ENCODE measurements at regions not wholly inside any gene's neighbourhood (a gene's known extent, or its start where the extent isn't known, plus 50 kb on each side); places are given as distances from the start of the nearest gene placed in this dataset.
"Not testable (repeated sequence)": the region's sequence is repeated elsewhere in the genome, so short reads cannot be mapped to it uniquely, and the experiment has no call there.

DNA sequence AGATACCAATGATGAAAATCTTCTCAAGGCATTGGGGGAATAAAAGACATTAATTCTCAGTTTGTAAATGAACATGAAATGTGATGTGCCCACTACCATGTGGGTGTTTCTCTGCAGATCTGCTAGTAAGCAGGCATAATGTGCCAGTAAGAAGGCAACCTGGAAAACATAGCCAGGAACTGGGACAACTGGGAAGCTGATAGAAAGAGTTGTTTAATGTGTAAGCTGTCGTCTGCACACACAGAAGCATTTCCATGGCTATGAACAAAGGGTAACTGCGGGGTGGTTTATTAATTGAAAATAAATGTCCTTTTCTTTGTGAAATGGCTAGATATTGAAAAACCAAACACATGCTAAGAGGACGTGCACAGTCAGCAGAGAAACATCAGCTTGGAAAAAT is 52.0 kb downstream of the ZC3H11B start:
- DNase-seq (ENCODE audit: low spot score): no peak

DNA sequence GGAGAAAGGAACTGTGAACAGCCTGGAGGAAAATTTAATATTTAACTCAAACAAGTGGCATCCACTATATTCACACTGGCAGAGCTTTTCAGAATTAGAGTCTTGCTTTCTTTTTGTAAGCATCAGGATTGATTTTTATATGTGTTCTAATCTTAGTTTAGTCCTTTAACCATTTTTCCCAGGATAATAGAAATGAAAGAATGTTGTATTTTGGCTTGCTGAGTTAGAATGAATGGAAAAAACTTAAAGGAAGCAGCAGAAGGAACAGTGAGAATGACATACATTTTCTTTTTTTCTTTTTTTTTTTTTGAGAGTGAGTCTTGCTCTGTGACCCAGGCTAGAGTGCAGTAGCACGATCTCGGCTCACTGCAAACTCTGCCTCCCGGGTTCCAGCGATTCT is 53.0 kb downstream of the ZC3H11B start:
- DNase-seq (ENCODE audit: low spot score): no peak

DNA sequence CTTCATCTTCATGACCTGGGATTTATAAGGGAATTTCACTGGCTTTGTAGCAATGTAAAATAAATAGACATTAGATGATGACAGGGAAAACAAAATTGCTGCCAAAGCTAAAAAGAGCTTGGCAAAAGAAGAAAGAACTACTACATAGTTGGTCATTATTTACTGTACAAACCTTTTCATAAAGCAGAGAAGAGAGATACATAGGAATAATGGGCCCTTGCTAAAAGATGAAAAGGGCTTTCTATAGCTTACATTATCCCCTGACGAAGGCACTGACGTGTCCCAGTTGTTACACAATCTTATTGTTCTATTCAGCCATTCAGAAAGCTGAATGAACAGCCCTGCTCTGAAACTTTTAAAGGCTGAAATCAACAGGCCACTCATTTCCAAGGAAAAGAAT is 57.1 kb downstream of the ZC3H11B start:
- no peak for DNase-seq (ENCODE audit: low spot score)

DNA sequence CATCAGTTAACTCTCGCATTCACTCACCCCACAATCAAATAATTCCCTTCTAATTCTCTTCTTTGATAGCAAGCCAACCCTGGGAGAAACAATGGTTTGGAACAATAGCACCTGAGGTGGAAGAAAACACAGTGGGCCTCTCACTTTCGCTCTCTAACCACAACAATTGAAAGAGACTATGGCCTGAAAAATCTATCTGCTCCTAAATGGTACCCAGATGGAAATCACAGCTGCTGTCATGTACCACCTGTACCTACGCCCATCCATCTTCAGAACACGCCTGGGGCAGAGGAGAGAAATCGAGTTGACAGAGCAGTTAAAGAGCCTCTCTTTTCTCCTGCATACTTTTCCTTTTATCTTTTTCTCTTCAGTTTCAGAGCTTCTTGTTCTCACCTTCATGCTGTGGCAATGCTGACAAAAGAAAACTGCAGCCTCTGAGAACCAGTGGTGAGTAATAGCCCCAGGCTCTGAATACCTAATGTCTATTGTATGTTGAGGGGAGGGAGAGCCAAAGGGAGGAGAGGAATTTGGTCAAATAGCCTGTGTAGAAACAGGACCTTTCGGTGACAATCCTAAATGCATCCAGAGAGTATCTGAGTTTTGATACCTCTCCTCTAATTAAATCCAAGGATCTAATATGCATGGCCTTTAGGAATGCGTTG is 57.7 kb downstream of the ZC3H11B start:
- DNase-seq (ENCODE audit: low spot score): no peak

DNA sequence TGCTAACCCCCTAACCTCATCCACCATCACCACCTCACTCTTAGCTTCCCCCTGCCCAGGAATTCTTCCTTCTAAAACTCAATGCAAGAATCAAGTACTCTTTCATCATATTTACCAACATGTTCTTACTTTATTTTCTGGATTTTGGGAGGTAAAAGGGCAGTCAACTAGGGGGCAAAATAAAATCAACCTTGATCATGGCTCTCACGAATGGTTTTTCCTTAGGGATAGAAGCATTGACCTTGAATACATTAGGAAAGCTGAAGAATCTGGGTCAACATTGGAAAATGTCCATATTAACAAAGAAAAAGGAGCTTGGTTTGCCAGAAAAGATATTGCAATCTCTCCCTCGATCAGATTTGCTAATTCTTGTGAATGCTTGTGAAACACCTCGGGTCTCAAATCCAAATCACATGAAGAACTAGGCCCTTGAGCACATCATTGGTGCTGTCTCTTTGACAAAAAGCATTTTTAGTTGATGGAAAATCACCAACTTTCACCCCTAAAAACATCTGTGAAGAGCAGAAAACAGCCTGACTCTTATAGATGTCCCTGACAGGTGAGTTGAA is 58.9 kb downstream of the ZC3H11B start:
- no peak for DNase-seq (ENCODE audit: low spot score)

DNA sequence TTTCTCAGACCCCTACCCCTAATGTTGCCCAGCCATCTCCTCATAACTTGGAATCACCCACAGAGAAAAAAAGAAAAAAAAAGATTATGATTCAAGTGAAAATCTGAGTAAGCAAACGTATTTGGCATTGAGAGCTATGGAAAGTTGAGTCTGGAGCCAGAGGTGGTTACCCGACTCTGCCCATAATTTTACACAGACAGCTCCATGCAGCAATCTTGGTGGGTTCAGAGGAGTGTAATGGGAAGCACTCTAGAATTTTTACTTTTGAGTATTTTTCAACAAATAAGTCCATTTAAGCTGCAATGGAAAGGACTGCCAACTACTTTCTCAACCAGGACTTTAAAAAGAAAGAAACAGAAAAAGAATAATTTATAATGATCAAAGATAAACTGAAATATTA is 62.7 kb downstream of the ZC3H11B start:
- DNase-seq (ENCODE audit: low spot score): no peak

DNA sequence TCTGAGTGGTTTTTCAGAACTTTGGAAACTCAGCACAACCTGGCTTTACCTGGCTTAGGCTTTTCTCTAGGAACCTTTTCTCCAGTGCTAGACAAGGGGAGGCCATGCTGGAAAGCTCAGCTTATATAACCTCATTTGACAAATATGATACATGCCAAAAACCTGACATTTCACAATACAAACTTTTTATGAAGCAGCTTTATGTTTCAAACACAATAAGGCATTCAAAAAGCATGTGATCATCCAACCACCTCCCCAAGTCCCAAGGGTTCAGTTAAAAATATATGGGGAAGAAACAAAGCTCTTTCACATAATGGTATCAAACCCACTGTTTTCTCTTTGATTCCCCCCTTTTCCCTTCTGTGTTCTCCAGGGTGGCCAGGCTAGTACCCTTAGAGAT is 63.7 kb downstream of the ZC3H11B start:
- DNase-seq (ENCODE audit: low spot score): no peak

DNA sequence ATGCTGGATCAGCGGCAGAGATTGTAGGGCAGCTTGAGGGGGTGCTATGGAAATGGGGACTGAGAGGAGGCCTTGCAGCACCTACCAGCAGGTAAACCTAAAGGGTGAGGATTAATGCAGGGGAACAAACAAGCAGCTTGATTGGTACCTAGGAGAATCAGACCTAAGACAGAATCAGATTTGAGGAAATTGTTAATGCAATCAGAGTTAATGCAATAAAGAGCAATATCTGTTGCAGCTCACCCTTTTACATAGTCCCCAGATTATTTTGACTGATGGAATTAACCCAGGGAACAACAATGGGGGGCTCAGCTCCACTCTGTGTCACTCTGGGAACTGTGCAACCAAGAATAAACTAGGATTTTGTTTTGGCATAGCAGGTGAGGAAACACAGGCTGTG is 64.5 kb downstream of the ZC3H11B start:
- no peak for DNase-seq (ENCODE audit: low spot score)

DNA sequence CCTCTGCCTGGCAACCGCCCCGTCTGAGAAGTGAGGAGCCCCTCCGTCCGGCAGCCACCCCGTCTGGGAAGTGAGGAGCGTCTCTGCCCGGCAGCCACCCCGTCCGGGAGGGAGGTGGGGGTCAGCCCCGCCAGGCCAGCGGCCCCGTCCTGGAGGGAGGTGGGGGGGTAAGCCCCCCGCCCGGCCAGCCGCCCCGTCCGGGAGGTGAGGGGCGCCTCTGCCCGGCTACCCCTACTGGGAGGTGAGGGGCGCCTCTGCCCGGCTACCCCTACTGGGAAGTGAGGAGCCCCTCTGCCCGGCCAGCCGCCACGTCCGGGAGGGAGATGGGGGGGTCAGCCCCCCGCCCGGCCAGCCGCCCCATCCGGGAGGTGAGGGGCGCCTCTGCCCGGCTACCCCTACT is 67.1 kb downstream of the ZC3H11B start:
- DNase-seq (ENCODE audit: low spot score): not testable (repeated sequence)

DNA sequence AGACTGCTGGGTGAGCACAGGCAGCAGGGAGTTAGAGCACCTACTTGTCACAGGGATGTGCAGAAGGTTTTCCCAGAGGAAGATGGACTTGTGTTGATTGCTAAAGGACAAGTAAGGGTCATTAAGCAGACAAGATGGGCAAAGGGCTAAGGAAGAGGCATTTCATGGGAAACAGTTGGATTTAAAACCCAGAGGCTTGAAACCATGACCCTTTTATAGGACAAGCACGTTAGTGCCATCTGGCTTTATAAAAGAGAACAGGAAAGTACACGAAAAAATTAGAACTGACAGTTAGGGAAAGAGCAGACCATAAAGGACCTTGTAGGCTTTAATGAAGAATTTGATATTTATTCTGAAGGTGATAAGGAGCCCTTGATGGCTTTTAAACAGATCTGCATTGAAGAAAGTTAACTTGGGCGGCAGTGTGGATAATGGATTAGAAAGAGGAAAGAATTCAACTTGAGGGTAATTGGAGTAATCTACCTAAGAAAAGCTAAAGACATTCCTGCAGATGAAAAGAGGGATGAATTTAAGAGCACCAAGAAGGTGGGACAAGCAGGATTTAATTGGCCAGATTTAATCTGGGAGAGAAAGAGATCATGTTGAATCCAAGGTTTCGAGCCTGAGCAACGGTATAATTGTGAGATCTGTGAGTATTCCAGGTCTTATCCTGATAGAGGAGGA is 68.6 kb downstream of the ZC3H11B start:
- DNase-seq (ENCODE audit: low spot score): no peak

DNA sequence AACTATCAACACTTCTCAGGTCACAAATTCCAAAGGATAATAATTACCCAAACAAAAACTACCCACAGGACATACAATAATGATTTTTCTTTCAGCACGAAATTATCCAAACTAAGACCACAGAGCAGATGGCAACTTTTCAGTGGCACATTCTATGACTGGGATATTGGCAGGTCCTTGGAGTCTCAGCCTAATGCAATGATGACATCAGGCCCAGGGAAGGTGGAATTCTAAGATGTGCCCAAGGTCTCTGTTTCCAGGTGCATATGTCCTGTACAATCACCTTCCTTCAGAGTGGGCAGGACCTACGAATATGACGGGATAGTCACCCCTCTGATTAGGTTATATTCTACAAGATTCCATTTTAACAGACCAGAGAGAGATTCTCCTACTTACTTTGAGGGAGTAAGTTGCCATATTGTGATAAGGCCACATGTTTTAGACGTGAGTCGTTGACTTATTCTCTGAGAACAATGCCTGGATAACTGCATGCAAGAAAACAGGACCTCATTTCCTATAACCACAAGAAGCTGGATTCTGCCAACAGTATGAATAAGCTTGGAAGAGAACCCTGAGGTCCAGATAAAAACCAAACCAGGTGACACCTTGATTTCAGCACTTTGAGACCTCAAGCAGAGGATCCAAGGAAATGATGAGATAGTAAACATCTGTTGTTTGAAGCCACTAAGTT is 69.9 kb downstream of the ZC3H11B start:
- no peak for DNase-seq (ENCODE audit: low spot score)

DNA sequence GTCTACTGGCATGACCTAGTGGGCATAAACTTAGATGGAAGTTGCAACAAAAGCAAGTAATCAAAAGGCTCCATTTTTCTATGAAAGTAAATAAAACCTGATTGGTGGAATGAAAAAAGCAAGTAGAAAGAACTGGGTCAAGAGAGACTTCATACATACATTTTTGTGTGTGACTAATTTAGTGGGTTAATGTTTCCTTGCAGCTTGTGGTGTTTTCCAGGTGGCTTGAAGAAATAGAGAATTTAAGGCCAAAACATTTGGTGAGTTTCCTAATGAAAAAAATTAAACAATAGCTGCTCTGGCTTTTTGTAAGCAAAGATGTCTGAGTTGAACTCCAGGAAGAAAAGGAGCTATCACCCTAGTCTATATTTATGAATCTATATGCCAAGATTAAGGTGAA is 71.0 kb downstream of the ZC3H11B start:
- DNase-seq (ENCODE audit: low spot score): no peak

DNA sequence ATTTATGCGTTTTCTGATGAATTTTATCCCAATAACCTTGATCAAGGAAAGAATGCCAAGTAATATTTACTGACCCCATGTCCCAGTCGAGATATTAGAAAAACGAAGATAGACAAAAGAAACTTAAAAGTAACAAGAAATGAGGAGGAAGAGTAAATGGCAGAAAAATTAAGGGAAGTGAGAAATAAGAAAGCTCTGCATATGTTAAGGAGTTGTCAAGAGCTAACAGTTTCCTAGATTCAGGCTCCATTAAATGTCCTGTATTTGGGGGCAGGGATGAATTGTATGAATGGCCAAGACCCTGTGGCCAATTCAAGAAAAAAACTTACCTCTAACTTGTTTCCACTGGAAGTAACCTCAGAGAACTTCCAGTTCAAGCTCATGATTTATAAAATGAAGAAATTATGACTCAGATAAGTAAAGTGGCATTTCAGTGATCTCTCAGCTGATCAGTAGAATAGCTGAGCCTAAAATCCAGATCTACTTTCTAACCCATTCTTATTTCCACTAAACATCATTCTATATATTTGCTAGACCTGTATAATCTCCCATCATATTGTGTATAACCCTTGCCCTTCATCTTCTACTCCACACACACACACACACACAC is 73.2 kb downstream of the ZC3H11B start:
- DNase-seq (ENCODE audit: low spot score): no peak

DNA sequence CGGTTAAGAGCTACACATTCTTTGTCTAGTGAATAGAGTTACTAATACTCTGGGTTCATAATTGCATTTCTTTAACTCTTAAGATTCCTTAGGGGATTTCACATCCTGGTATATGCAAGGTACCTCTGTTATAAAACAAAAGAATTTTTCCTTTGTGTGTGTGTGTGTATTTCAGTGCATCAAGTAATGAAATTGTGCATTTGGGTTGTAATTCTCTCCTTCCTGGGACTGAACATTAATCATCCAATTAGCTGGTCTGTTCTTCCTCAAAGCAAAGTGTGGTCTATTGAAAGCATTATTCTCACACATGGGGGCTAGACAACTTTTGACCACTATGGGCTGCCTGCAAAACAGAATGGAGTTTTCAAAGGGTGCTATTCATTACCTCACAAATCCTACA is 74.0 kb downstream of the ZC3H11B start:
- DNase-seq (ENCODE audit: low spot score): no peak

DNA sequence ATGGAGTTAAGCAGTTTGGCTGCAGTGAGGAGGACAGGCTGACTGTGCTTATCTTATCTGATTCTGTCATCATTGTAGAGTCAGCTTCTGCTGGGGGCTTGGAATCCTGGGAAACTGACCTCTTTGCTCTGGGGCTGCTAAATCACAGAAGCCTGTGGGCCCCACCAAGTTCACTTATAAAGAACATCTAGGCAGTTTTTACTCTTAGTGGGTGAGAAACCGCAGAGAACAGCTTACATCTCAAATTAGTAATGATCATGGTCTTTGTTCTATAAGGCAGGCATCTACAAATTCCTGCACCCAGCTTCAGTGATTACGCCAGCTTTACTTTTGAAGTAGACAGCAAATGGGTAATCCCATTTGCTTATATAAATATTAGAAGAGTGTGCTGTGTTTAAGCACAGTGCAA is 75.7 kb downstream of the ZC3H11B start:
- DNase-seq (ENCODE audit: low spot score): no peak

DNA sequence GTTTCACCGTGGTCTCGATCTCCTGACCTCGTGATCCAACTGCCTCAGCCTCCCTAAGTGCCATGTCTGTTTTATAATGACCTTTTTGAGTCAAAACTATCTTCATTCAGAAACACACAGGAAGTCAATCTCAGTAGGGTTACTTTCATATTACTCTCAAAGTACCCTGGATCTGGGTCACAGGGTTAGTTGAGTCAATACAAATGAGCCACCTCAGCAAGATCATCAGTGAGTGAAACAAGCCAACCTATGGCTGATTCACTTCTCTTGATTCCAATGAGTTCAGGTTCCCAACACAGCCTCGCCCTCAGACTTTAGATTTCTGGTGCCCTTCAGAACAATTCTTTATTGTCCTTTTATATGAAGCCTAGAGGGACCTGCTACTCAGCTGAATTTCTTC is 76.9 kb downstream of the ZC3H11B start:
- DNase-seq (ENCODE audit: low spot score): no peak

DNA sequence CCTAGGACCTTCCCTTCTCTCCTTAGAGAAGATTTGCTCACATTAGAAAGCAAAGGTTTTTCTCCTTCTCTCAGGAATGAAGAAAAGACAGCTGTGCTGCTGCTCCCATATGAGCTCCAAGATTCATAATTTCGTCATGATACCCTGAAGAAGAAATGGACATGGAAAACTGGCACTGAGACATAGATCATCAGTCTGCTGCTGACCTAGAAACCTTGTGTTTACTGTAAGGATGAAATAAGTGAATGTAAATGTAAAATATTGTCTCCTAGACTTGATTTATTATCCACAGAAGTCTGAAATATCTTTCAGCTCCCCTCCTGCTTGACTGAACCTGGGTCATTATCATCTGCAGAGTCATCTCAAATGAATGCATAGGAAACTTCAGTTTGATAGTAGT is 77.9 kb downstream of the ZC3H11B start:
- DNase-seq (ENCODE audit: low spot score): no peak

DNA sequence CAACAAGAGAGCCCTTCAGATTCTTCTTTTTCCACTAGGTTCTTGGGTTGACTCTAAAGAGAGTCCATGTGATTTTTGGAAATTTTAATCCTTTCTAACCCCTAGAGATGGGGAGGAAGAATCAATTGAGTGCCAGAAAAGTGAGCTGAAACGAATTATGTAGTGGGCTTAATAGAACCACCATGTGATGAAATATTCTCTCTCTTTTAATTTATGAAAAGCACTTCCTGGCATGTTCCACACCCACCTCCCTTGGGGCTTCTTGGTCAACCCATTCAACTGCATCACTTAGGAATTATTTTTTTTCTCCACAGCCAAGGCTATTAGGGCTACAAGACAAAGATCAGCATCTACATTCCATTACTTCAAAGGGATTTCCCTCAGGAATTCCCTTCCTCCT is 79.6 kb downstream of the ZC3H11B start:
- DNase-seq (ENCODE audit: low spot score): no peak

DNA sequence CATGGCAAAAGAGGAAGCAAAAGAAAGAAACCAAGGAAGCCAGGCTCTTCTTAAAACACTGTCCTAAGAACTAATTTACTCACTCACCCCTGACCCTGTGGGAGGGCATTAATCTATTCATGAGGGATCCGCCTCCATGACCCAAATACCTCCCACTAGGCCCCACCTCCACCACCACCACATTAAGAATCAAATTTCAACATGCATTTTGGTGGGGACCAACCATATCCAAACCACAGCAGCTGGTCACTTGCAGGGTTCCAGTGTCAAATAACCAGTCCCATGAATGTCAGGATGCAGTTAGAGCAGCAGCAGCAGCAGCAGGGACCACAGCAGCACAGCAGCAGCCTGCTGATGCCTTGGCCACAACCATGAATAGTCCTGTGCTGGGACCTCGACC is 83.8 kb downstream of the ZC3H11B start:
- DNase-seq (ENCODE audit: low spot score): no peak

DNA sequence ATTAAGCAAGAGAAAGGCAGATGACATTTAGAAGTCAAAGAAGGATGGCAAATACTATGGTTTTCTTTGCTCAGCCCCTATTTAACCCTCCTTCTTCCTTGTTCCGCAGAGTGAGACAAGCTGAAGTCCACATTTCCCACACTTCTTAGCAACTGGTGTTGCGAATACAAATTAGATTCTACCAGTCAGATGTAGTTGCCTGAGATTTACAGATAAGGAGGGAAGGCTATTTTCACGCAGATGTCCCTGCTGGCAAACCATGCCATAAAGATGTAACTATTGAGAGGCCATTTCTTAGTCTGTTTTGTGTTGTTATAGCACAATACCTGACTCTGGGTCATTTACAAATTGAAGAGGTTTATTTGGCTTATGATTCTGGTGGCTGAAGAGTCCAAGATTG is 84.3 kb downstream of the ZC3H11B start:
- no peak for DNase-seq (ENCODE audit: low spot score)

DNA sequence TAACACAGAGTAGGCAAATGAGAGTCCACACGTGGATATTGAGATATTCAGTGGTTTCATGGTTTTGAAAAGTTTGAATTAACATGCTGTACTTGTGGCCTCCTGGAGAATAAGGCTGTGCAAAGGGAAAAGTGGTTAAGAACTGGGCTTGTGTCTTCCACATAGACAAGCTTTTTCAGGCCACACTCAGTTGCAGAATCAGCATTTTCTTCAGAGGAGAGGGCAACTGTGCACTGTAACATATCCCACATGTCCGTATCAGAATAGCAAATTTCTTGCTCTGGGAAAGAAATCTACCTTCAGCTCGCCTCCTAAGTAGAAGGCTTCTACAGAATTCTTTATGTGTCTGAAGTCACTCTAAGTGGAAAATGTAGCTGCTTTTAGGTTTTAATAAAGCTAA is 84.9 kb downstream of the ZC3H11B start:
- no peak for DNase-seq (ENCODE audit: low spot score)

DNA sequence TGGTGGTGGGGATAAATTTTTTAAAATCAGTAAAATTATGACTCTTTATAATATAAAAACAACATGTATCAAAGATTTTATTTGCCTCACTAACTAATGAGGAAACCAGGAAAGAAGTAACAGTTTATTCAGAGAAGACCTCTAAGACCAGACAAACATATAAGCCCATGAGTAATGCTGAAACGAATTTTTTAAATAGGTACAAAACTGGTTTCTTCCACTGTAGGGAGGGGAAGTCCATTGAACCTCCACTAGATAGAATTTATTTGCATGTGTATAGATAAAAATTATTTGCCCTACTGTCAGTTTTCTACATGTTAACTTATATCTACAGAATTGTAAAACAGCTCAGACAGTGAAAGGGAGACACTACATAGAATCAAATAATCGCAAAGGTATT is 86.8 kb downstream of the ZC3H11B start:
- DNase-seq (ENCODE audit: low spot score): no peak

DNA sequence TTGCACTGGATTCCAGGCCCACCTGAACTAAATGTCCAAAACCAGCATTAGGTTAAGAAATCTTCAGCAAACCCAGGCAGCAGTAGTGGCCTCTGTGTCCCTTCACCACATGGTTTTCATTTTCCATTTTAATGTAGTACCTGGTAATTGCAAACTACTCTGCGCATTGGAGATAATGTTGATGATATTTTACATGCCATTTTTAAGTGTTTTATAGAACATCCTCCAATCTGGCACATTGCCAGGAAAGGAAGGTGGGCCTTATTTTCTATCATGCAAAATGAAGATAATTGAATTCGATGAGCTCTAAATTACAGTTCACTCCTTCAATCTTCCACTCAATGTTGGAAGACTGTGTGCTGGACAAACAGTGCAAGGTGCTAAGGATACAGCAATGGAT is 89.5 kb downstream of the ZC3H11B start:
- no peak for DNase-seq (ENCODE audit: low spot score)

Data from NAMALWA (cell line).